Activated naive CD4-positive, alpha-beta T cell treated with anti-CD3 and anti-CD28 coated beads, Interleukin-2, amount 50 U/mL, for 24 hours (primary cell): ENCODE measurements at regions not wholly inside any gene's neighbourhood (a gene's known extent, or its start where the extent isn't known, plus 50 kb on each side); places are given as distances from the start of the nearest gene placed in this dataset.
A peak's percentile ranks its signal among the peaks of the same experiment; 100 is the strongest.

Source experiments
- H3K27ac Mint-ChIP-seq: one replicate; pipeline ENCODE4 v1.8.0; 2021; ENCODE audit warnings: mild to moderate bottlenecking, mixed read lengths
- H3K27me3 Mint-ChIP-seq: one replicate; pipeline ENCODE4 v1.8.0; 2021; ENCODE audit warnings: mixed read lengths
- H3K36me3 Mint-ChIP-seq: one replicate; pipeline ENCODE4 v1.8.0; 2021; ENCODE audit warnings: mixed read lengths
- H3K4me1 Mint-ChIP-seq: one replicate; pipeline ENCODE4 v1.8.0; 2021; ENCODE audit warnings: mixed read lengths
- H3K4me3 Mint-ChIP-seq: one replicate; pipeline ENCODE4 v1.8.0; 2021; ENCODE audit warnings: mild to moderate bottlenecking, mixed read lengths
- H3K9me3 Mint-ChIP-seq: one replicate; pipeline ENCODE4 v1.8.0; 2021; ENCODE audit warnings: mixed read lengths

GRCh38 chr10:118505363-118505762 is 90.1 kb downstream of the PRLHR start:
- no peak overlapping the region for H3K4me3 Mint-ChIP-seq
- H3K4me1 Mint-ChIP-seq, result peaks cover 6% of the 10 kb centered on the region
- H3K27me3 Mint-ChIP-seq, result peaks cover 1% of the 10 kb centered on the region
- no peaks in the 10 kb centered on the region for H3K9me3 Mint-ChIP-seq
- H3K27ac Mint-ChIP-seq, result no peak overlapping the region
- no peaks in the 10 kb centered on the region for H3K36me3 Mint-ChIP-seq

- Mint-ChIP-seq H3K27me3 (peaks cover 1% of the 10 kb centered on the region), H3K9me3 (no peaks in the 10 kb centered on the region), H3K36me3 (no peaks in the 10 kb centered on the region), H3K4me1 (peaks cover 6% of the 10 kb centered on the region), H3K4me3 (no peak overlapping the region), H3K27ac (no peak overlapping the region)
Measured at GRCh38 chr10:118504467-118505205, 90.8 kb downstream of the PRLHR start.

GRCh38 chr10:118504044-118504443 is 91.4 kb downstream of the PRLHR start:
- Mint-ChIP-seq H3K4me3 (no peak overlapping the region), H3K27me3 (peaks cover 1% of the 10 kb centered on the region), H3K36me3 (no peaks in the 10 kb centered on the region), H3K4me1 (peaks cover 6% of the 10 kb centered on the region), H3K27ac (no peak overlapping the region), H3K9me3 (no peaks in the 10 kb centered on the region)

GRCh38 chr10:118503192-118503591 is 92.3 kb downstream of the PRLHR start:
- peaks cover 1% of the 10 kb centered on the region for H3K27me3 Mint-ChIP-seq
- H3K4me3 Mint-ChIP-seq, result no peak overlapping the region
- no peaks in the 10 kb centered on the region for H3K9me3 Mint-ChIP-seq
- peaks cover 6% of the 10 kb centered on the region for H3K4me1 Mint-ChIP-seq
- H3K27ac Mint-ChIP-seq, result no peak overlapping the region
- no peaks in the 10 kb centered on the region for H3K36me3 Mint-ChIP-seq

- Mint-ChIP-seq H3K36me3 (no peaks in the 10 kb centered on the region), H3K4me1 (peaks cover 6% of the 10 kb centered on the region), H3K4me3 (no peak overlapping the region), H3K27me3 (peaks cover 4% of the 10 kb centered on the region), H3K27ac (no peak overlapping the region), H3K9me3 (no peaks in the 10 kb centered on the region)
Measured at GRCh38 chr10:118501637-118502440, 93.6 kb downstream of the PRLHR start.

- H3K4me1 Mint-ChIP-seq, result peaks cover 6% of the 10 kb centered on the region
- no peaks in the 10 kb centered on the region for H3K36me3 Mint-ChIP-seq
- peak overlapping the region; percentile 24 for H3K27ac Mint-ChIP-seq
- peaks cover 7% of the 10 kb centered on the region for H3K27me3 Mint-ChIP-seq
- H3K4me3 Mint-ChIP-seq, result no peak overlapping the region
- no peaks in the 10 kb centered on the region for H3K9me3 Mint-ChIP-seq
Measured at GRCh38 chr10:118501171-118501570, 94.3 kb downstream of the PRLHR start.

- no peaks in the 10 kb centered on the region for H3K36me3 Mint-ChIP-seq
- no peak overlapping the region for H3K4me3 Mint-ChIP-seq
- peaks cover 6% of the 10 kb centered on the region for H3K4me1 Mint-ChIP-seq
- H3K9me3 Mint-ChIP-seq, result no peaks in the 10 kb centered on the region
- H3K27ac Mint-ChIP-seq, result peak overlapping the region; percentile 24
- peaks cover 10% of the 10 kb centered on the region for H3K27me3 Mint-ChIP-seq
Measured at GRCh38 chr10:118500477-118501104, 94.9 kb downstream of the PRLHR start.

- peaks cover 14% of the 10 kb centered on the region for H3K27me3 Mint-ChIP-seq
- H3K4me1 Mint-ChIP-seq, result peaks cover 6% of the 10 kb centered on the region
- no peak overlapping the region for H3K4me3 Mint-ChIP-seq
- no peaks in the 10 kb centered on the region for H3K9me3 Mint-ChIP-seq
- H3K36me3 Mint-ChIP-seq, result no peaks in the 10 kb centered on the region
- H3K27ac Mint-ChIP-seq, result no peak overlapping the region
Measured at GRCh38 chr10:118499186-118499585, 96.3 kb downstream of the PRLHR start.

- Mint-ChIP-seq H3K4me1 (peaks cover under 1% of the 10 kb centered on the region), H3K27ac (no peak overlapping the region), H3K4me3 (no peak overlapping the region), H3K9me3 (no peaks in the 10 kb centered on the region), H3K36me3 (no peaks in the 10 kb centered on the region), H3K27me3 (peaks cover 12% of the 10 kb centered on the region)
Measured at GRCh38 chr10:118498623-118499022, 96.8 kb downstream of the PRLHR start.

GRCh38 chr10:118497227-118497626 is 98.2 kb downstream of the PRLHR start:
- Mint-ChIP-seq H3K9me3 (no peaks in the 10 kb centered on the region), H3K4me3 (no peak overlapping the region), H3K36me3 (no peaks in the 10 kb centered on the region), H3K27ac (no peak overlapping the region), H3K4me1 (no peaks in the 10 kb centered on the region), H3K27me3 (peaks cover 14% of the 10 kb centered on the region)

GRCh38 chr10:118496525-118496924 is 98.9 kb downstream of the PRLHR start:
- Mint-ChIP-seq H3K27me3 (peaks cover 14% of the 10 kb centered on the region), H3K36me3 (no peaks in the 10 kb centered on the region), H3K9me3 (peaks cover 2% of the 10 kb centered on the region), H3K4me1 (no peaks in the 10 kb centered on the region), H3K27ac (peak overlapping the region; percentile 64), H3K4me3 (no peak overlapping the region)

GRCh38 chr10:118495499-118495898 is 99.9 kb downstream of the PRLHR start:
- Mint-ChIP-seq H3K4me3 (no peak overlapping the region), H3K27me3 (peaks cover 14% of the 10 kb centered on the region), H3K27ac (no peak overlapping the region)

GRCh38 chr10:118491055-118491454 is 104.4 kb downstream of the PRLHR start:
- Mint-ChIP-seq H3K4me1 (no peaks in the 10 kb centered on the region), H3K27me3 (peaks cover 8% of the 10 kb centered on the region), H3K27ac (no peak overlapping the region), H3K36me3 (peaks cover 2% of the 10 kb centered on the region), H3K4me3 (no peak overlapping the region), H3K9me3 (peaks cover 22% of the 10 kb centered on the region)

More at GRCh38 chr10:118495499-118495898, 99.9 kb downstream of the PRLHR start:
- Mint-ChIP-seq H3K36me3 (no peaks in the 10 kb centered on the region), H3K9me3 (peaks cover 12% of the 10 kb centered on the region), H3K4me1 (no peaks in the 10 kb centered on the region)

- Mint-ChIP-seq H3K27ac (no peak overlapping the region), H3K4me1 (no peaks in the 10 kb centered on the region), H3K27me3 (peaks cover 2% of the 10 kb centered on the region), H3K36me3 (peaks cover 2% of the 10 kb centered on the region), H3K9me3 (peaks cover 22% of the 10 kb centered on the region), H3K4me3 (no peak overlapping the region)
Measured at GRCh38 chr10:118488710-118489497, 106.5 kb downstream of the PRLHR start.

GRCh38 chr10:118485641-118486040 is 109.8 kb downstream of the PRLHR start:
- H3K27me3 Mint-ChIP-seq, result peaks cover 3% of the 10 kb centered on the region
- H3K4me1 Mint-ChIP-seq, result no peaks in the 10 kb centered on the region
- H3K27ac Mint-ChIP-seq, result no peak overlapping the region
- H3K4me3 Mint-ChIP-seq, result no peak overlapping the region
- peaks cover 11% of the 10 kb centered on the region for H3K9me3 Mint-ChIP-seq
- H3K36me3 Mint-ChIP-seq, result peaks cover 2% of the 10 kb centered on the region
